ENCODE measurements at regions not wholly inside any gene's neighbourhood (a gene's known extent, or its start where the extent isn't known, plus 50 kb on each side); places are given as distances from the start of the nearest gene placed in this dataset.
"Not testable (repeated sequence)": the region's sequence is repeated elsewhere in the genome, so short reads cannot be mapped to it uniquely, and the experiment has no call there.

- peaks cover 15% of the 10 kb centered on the region; the same call in 1 of the 2 replicates for H3K27me3 ChIP-seq (ENCODE audit: low read length)
- H3K4me3 ChIP-seq (ENCODE audit: low read length); H3K36me3 ChIP-seq (ENCODE audit: low read depth, low read length); H3K4me1 ChIP-seq (ENCODE audit: insufficient read depth, low read length); H3K4me2 ChIP-seq (ENCODE audit: low read length); BruUV-seq (replicated peaks); H3K9ac ChIP-seq (ENCODE audit: low read length); H3K27ac ChIP-seq (ENCODE audit: low read length); H3K79me2 ChIP-seq (ENCODE audit: low read length); H3F3A ChIP-seq (ENCODE audit: low read length, unreplicated experiment); H3K9me3 ChIP-seq (ENCODE audit: low read length); DNase-seq; ATAC-seq; CTCF ChIA-PET; POLR2A ChIA-PET (ENCODE audit: unreplicated experiment); H3K9me2 ChIP-seq (replicated peaks; ENCODE audit: low read length); H2AFZ ChIP-seq (ENCODE audit: low read length); H4K20me1 ChIP-seq (ENCODE audit: low read length): not testable (repeated sequence)
- intact Hi-C loops (cut with micrococcal nuclease): loop anchor here (10.0 kb wide), 1 partner anchor 141 kb away; no protein-coding TSS in a partner anchor
Measured at GRCh38 chr5:44756097-44756496, 52.6 kb upstream of the MRPS30 start.

GRCh38 chr5:44747396-44747795 is 61.4 kb upstream of the MRPS30 start:
- H3K9ac ChIP-seq (ENCODE audit: low read length): no peak overlapping the region
- no peak overlapping the region for H3K4me2 ChIP-seq (ENCODE audit: low read length)
- no peak for TF ChIP-seq EZH2phosphoT487 (IDR thresholded peaks at IDR 0.05; ENCODE audit: borderline replicate concordance, low read length)
- H3K79me2 ChIP-seq (ENCODE audit: low read length): no peaks in the 10 kb centered on the region
- H3K27me3 ChIP-seq (ENCODE audit: low read length): peaks cover 6% of the 10 kb centered on the region; the same call in 1 of the 2 replicates
- H3K9me3 ChIP-seq (ENCODE audit: low read length): no peaks in the 10 kb centered on the region
- ChIA-PET CTCF (no interaction called here), POLR2A (ENCODE audit: unreplicated experiment) (no interaction called here)
- no peak for ATAC-seq
- no TSS peak for BruUV-seq (replicated peaks)
- H3K9me2 ChIP-seq (replicated peaks; ENCODE audit: low read length): no peaks in the 10 kb centered on the region
- DNase-seq: no peak
- H3K4me3 ChIP-seq (ENCODE audit: low read length): no peak overlapping the region
- intact Hi-C loops (cut with micrococcal nuclease): no loop called here
- H2AFZ ChIP-seq (ENCODE audit: low read length): no peak overlapping the region
- H3F3A ChIP-seq (ENCODE audit: low read length, unreplicated experiment): no peaks in the 10 kb centered on the region
- H3K36me3 ChIP-seq (ENCODE audit: low read depth, low read length): no peaks in the 10 kb centered on the region
- no peak overlapping the region for H3K27ac ChIP-seq (ENCODE audit: low read length)
- no peaks in the 10 kb centered on the region for H4K20me1 ChIP-seq (ENCODE audit: low read length)
- no peaks in the 10 kb centered on the region for H3K4me1 ChIP-seq (ENCODE audit: insufficient read depth, low read length)

GRCh38 chr5:44740660-44741059 is 68.1 kb upstream of the MRPS30 start:
- Histone ChIP-seq H3K4me1 (ENCODE audit: insufficient read depth, low read length) (no peaks in the 10 kb centered on the region), H3K27ac (ENCODE audit: low read length) (no peak overlapping the region), H3K9ac (ENCODE audit: low read length) (no peak overlapping the region), H3K4me2 (ENCODE audit: low read length) (no peak overlapping the region), H4K20me1 (ENCODE audit: low read length) (no peaks in the 10 kb centered on the region), H3K27me3 (ENCODE audit: low read length) (peaks cover 32% of the 10 kb centered on the region), H3F3A (ENCODE audit: low read length, unreplicated experiment) (no peaks in the 10 kb centered on the region), H3K4me3 (ENCODE audit: low read length) (no peak overlapping the region), H3K9me3 (ENCODE audit: low read length) (no peaks in the 10 kb centered on the region), H3K36me3 (ENCODE audit: low read depth, low read length) (no peaks in the 10 kb centered on the region), H3K79me2 (ENCODE audit: low read length) (no peaks in the 10 kb centered on the region), H2AFZ (ENCODE audit: low read length) (no peak overlapping the region), H3K9me2 (replicated peaks; ENCODE audit: low read length) (no peaks in the 10 kb centered on the region)
- CTCF ChIA-PET: interaction anchor here (0.6 kb wide), 1 partner anchor 104 kb away, joined by 3 read pairs; no protein-coding TSS in a partner anchor
- POLR2A ChIA-PET (ENCODE audit: unreplicated experiment): no interaction called here
- ATAC-seq (peak; percentile 35; the same call in 1 of the 2 replicates), DNase-seq (peak; percentile 32)
- no TSS peak for BruUV-seq (replicated peaks)
- intact Hi-C loops (cut with micrococcal nuclease): loop anchor here (1.0 kb wide), 1 partner anchor 204 kb away; no protein-coding TSS in a partner anchor
- TF ChIP-seq CTCF (conservative IDR thresholded peaks at IDR 0.05; ENCODE audit: low read depth, low read length): no peak; the same call in 1 of the 2 replicates
- TF ChIP-seq EZH2phosphoT487 (IDR thresholded peaks at IDR 0.05; ENCODE audit: borderline replicate concordance, low read length): no peak
- TF ChIP-seq EZH2 (IDR thresholded peaks at IDR 0.05; ENCODE audit: low read length, unreplicated experiment): no peak

- H4K20me1 ChIP-seq (ENCODE audit: low read length): no peaks in the 10 kb centered on the region
- no peaks in the 10 kb centered on the region for H3K9me3 ChIP-seq (ENCODE audit: low read length)
- peaks cover 13% of the 10 kb centered on the region; the same call in 1 of the 2 replicates for H3K27me3 ChIP-seq (ENCODE audit: low read length)
- no peak for DNase-seq
- TF ChIP-seq EZH2 (IDR thresholded peaks at IDR 0.05; ENCODE audit: low read length, unreplicated experiment): no peak
- no peak for TF ChIP-seq EZH2phosphoT487 (IDR thresholded peaks at IDR 0.05; ENCODE audit: borderline replicate concordance, low read length)
- no peak for TF ChIP-seq CTCF (conservative IDR thresholded peaks at IDR 0.05; ENCODE audit: low read depth, low read length)
- H3K4me2 ChIP-seq (ENCODE audit: low read length): no peak overlapping the region
- ATAC-seq: no peak
- H3F3A ChIP-seq (ENCODE audit: low read length, unreplicated experiment): no peaks in the 10 kb centered on the region
- no peak overlapping the region for H3K9ac ChIP-seq (ENCODE audit: low read length)
- no peaks in the 10 kb centered on the region for H3K4me1 ChIP-seq (ENCODE audit: insufficient read depth, low read length)
- ChIA-PET CTCF (no interaction called here), POLR2A (ENCODE audit: unreplicated experiment) (no interaction called here)
- no peak overlapping the region for H2AFZ ChIP-seq (ENCODE audit: low read length)
- BruUV-seq (replicated peaks): no TSS peak
- no peak overlapping the region for H3K4me3 ChIP-seq (ENCODE audit: low read length)
- no peaks in the 10 kb centered on the region for H3K79me2 ChIP-seq (ENCODE audit: low read length)
- no peaks in the 10 kb centered on the region for H3K36me3 ChIP-seq (ENCODE audit: low read depth, low read length)
- H3K27ac ChIP-seq (ENCODE audit: low read length): no peak overlapping the region
- intact Hi-C loops (cut with micrococcal nuclease): no loop called here
- H3K9me2 ChIP-seq (replicated peaks; ENCODE audit: low read length): no peaks in the 10 kb centered on the region; the same call in 1 of the 2 replicates
Measured at GRCh38 chr5:44729536-44729935, 79.2 kb upstream of the MRPS30 start.
